Right atrium auricular region (tissue), 2 donors: ENCODE measurements at regions not wholly inside any gene's neighbourhood (a gene's known extent, or its start where the extent isn't known, plus 50 kb on each side); places are given as distances from the start of the nearest gene placed in this dataset.

Experiments
- DNase-seq: peaks from one replicate; pipeline ENCODE4 v3.0.0-alpha.2; 2019; ENCODE audit warnings: low spot score
- H3K27ac ChIP-seq, 2 donors: fragments of 200-600 bp; sonication (generic); 1 replicate in 1 of 2; 2 replicates in 1 of 2; pipeline ENCODE4 v1.5.1; 2016 to 2019
- H3K27me3 ChIP-seq, 2 donors: fragments of 200-600 bp; sonication (generic); one replicate each; pipeline versions ENCODE4 v1.5.1 to v1.6.0; 2017 to 2019
- H3K36me3 ChIP-seq: fragments of 200-600 bp; sonication (generic); one replicate; pipeline ENCODE4 v1.5.1; 2016
- H3K4me1 ChIP-seq, 2 donors: fragments of 200-600 bp; sonication (generic); one replicate each; pipeline versions ENCODE4 v1.5.1 to v1.6.0; 2017 to 2019
- H3K4me3 ChIP-seq, 2 donors: fragments of 200-600 bp; sonication (generic); 1 replicate in 1 of 2; 2 replicates in 1 of 2; pipeline ENCODE4 v1.5.1; 2017 to 2019; ENCODE audit warnings: mild to moderate bottlenecking in 1 of 2, moderate library complexity in 1 of 2
- H3K9me3 ChIP-seq, 2 donors: fragments of 200-600 bp; sonication (generic); one replicate each; pipeline ENCODE4 v1.5.1; 2019
- TF ChIP-seq, protein P1 (sequence below), 2 donors: fragments of 200-600 bp; sonication (generic); IDR thresholded peaks; one replicate each; pipeline ENCODE4 v1.5.1; 2019; ENCODE audit warnings: antibody characterized with exemption in 2 of 2

DNA sequence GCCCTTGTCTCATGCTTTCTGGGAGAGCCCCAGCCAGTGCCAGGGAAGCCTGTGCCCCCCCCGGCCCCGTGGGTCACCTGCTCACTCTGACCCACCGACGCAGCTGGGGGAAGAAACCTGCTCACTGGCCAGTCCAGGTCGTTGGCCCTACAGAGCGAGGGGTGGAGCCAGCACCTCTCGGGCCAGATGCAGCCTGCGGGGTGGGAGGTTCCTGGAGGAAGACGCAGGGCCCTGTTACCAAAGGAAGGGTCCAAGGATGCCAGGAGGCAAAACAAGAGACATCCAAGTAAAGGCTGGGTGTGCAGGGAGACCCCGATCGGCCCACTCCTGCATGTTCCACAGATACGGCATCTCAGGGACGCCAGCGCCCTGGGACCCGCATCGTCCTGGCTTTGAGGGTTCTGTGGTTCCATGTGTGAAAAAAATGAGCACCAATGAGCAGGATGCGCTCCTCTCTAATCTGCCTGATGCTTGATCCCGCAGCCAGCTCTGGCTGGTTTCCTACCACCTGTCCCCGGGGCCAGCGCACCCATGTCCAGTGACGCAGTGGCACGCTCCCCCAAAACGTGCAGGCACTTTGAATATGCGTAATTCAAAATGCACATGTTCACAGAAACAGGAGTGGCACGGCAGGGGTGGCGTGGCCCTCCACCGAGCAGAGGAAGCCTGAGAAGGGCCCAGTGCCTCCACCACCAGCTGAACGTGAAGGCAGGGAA, 66.0 kb upstream of the GALNT9 start:
- H3K4me3 ChIP-seq, result no peak overlapping the region
- H3K36me3 ChIP-seq, result no peaks in the 10 kb centered on the region
- TF ChIP-seq, protein P1, sequence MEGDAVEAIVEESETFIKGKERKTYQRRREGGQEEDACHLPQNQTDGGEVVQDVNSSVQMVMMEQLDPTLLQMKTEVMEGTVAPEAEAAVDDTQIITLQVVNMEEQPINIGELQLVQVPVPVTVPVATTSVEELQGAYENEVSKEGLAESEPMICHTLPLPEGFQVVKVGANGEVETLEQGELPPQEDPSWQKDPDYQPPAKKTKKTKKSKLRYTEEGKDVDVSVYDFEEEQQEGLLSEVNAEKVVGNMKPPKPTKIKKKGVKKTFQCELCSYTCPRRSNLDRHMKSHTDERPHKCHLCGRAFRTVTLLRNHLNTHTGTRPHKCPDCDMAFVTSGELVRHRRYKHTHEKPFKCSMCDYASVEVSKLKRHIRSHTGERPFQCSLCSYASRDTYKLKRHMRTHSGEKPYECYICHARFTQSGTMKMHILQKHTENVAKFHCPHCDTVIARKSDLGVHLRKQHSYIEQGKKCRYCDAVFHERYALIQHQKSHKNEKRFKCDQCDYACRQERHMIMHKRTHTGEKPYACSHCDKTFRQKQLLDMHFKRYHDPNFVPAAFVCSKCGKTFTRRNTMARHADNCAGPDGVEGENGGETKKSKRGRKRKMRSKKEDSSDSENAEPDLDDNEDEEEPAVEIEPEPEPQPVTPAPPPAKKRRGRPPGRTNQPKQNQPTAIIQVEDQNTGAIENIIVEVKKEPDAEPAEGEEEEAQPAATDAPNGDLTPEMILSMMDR (IDR thresholded peaks at IDR 0.05), result no peak
- DNase-seq, result no peak
- H3K9me3 ChIP-seq, result no peaks in the 10 kb centered on the region
- peaks cover 0 to 10% of the 10 kb centered on the region in 2 donors for H3K27me3 ChIP-seq
- no peaks in the 10 kb centered on the region for H3K4me1 ChIP-seq
- no peak overlapping the region for H3K27ac ChIP-seq

DNA sequence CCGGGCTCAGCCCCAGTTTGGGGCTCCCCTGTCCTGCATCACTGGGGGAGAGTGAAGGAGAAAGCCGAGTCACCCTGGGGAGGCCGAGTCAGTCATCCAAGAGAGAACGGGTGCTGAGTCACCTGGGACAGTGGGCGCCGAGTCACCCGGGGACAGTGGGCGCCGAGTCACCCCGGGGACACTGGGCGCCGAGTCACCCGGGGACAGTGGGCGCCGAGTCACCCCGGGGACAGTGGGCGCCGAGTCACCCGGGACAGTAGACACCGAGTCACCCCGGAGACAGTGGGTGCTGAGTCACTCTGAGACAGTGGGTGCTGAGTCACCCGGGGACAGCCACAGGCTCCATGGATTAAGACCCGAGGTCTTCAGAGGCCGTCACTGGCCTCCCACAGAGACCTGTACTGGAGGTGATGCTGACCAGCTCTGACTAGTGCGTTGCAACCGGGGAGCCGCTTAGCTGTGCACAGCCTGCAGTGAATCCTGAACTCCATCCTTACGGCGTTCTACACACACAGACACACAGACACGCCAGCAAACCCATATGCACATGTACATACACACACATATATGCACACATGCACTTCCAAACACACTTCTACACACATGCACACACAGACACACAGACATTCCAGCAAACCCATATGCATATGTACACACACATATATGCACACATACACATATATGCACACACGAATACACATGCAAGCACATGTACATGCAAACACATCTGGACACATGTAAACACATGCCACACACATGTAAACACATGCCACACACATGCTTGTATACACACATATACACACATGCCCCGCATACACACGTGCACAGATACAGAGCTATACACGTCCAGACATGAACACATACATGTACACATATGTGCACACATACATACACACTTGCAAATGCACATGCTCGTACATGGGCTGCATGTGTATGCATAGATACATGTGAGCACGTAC, 64.9 kb upstream of the GALNT9 start:
- TF ChIP-seq, protein P1 (IDR thresholded peaks at IDR 0.05), result no peak
- H3K27ac ChIP-seq, result no peak overlapping the region
- DNase-seq, result no peak
- H3K27me3 ChIP-seq, result peaks cover 0 to 10% of the 10 kb centered on the region in 2 donors
- H3K4me3 ChIP-seq, result no peak overlapping the region
- no peaks in the 10 kb centered on the region for H3K36me3 ChIP-seq
- H3K4me1 ChIP-seq, result no peaks in the 10 kb centered on the region
- H3K9me3 ChIP-seq, result no peaks in the 10 kb centered on the region

DNA sequence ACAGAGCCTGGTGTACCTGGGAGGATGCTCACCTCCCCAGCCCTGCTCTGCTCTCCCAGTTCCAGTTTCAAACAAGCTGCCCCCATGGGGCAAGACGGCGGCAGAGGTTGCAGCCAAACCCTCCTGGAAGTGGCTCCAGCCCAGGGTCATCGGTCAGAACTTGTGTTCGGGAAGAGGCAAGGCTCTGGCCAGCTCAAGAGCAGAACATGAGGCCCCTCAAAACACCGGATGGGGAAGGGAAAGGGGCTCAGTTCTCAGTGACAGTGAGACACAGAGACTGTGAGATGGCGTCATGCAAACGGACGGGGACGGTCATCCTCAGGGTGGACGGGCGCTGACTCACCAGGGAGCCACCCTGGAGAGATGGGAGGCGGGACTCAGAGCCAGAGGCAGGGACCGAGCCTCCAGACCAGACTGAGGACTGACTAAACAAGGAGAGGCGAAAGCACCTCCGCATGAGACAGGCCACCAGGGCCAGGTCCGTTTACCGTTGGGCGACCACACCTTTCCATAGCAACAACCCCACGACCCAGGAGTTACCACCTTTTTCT, 63.9 kb upstream of the GALNT9 start:
- Histone ChIP-seq H3K9me3 (no peaks in the 10 kb centered on the region), H3K27me3 (peaks cover 0 to 6% of the 10 kb centered on the region in 2 donors), H3K36me3 (no peaks in the 10 kb centered on the region), H3K4me3 (no peak overlapping the region), H3K4me1 (no peaks in the 10 kb centered on the region), H3K27ac (no peak overlapping the region)
- no peak for DNase-seq
- TF ChIP-seq, protein P1 (IDR thresholded peaks at IDR 0.05), result no peak

DNA sequence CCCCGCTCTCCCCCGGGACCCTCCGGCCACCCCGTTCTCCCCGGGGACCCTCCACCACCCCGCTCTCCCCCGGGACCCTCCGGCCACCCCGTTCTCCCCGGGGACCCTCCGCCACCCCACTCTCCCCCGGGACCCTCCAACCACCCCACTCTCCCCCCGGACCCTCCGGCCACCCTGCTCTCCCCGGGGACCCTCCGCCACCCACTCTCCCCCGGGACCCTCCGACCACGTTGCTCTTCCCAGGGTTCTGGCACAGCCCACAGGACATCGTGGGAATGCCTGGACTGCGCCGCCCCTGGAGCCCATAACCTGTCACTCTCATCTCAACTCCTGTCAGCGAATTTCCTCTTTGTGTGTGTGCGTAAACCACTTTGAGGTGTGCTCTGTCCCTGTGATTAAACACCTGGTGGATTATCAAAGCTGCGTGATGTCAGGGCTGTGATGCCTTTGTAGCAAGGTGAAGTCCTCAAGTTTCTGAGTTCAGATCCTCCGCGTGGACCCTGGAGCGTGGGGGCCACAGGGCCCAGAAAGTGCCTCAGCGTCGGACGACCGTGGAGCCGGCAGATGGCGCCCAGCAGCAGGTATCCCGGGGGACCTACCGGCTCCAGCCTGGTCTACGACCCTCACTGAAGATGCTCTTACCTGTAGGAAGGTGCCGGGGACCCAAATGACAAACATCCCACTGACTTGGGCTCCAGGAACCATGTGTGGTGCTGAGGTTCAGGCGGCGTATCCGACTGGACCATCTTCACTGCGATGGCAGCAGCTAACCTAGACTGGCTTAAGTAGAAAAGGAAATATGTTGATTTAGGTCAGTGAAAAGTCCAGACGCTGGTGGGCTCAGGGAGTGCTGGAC, 63.2 kb upstream of the GALNT9 start:
- Histone ChIP-seq H3K4me1 (no peaks in the 10 kb centered on the region), H3K4me3 (no peak overlapping the region), H3K9me3 (no peaks in the 10 kb centered on the region), H3K27me3 (no peaks in the 10 kb centered on the region), H3K36me3 (no peaks in the 10 kb centered on the region), H3K27ac (no peak overlapping the region)
- DNase-seq, result no peak
- TF ChIP-seq, protein P1 (IDR thresholded peaks at IDR 0.05), result no peak

DNA sequence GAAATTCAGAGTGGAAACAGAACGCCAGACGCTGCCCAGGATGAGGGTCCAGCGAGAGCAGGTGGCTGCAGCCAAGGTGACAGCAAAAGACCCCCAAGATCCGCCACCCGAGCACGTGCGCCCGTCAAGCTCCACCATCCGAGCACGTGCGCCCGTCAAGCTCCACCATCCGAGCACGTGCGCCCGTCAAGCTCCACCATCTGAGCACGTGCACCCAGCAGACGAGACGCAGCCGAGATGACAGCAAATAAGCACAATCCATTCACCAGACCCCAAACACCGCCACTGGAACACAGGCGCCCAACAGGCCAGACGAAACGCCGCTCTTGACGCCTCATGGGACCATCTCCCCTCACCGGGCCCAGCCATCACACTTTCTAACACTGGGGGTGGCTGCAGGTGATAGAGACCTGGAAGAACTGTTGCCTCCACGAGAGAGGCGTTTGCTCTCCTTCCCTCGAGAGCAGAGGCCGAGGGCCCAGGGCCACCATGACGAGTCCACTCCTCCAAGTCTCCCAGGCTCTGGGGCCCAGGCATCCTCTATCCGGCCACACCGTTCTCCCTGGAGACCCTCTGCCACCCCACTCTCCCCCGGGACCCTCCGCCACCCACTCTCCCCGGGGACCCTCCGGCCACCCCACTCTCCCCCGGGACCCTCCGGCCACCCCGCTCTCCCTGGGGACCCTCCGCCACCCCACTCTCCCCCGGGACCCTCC, 62.1 kb upstream of the GALNT9 start:
- TF ChIP-seq, protein P1 (IDR thresholded peaks at IDR 0.05), result no peak
- no peak overlapping the region for H3K4me3 ChIP-seq
- no peaks in the 10 kb centered on the region for H3K4me1 ChIP-seq
- H3K9me3 ChIP-seq, result no peaks in the 10 kb centered on the region
- no peak overlapping the region for H3K27ac ChIP-seq
- H3K36me3 ChIP-seq, result no peaks in the 10 kb centered on the region
- peaks cover 0 to 4% of the 10 kb centered on the region in 2 donors for H3K27me3 ChIP-seq
- no peak for DNase-seq
